Duodenal mucosa (tissue), 2 donors: ENCODE measurements at regions not wholly inside any gene's neighbourhood (a gene's known extent, or its start where the extent isn't known, plus 50 kb on each side); places are given as distances from the start of the nearest gene placed in this dataset.
"Not testable (repeated sequence)": the region's sequence is repeated elsewhere in the genome, so short reads cannot be mapped to it uniquely, and the experiment has no call there.

Experiments used
- H3K27ac ChIP-seq: one replicate; pipeline ENCODE4 v1.7.0; 2013; ENCODE audit warnings: low read depth, low read length
- H3K27me3 ChIP-seq, 2 donors: one replicate each; pipeline ENCODE4 v1.7.0; 2013; ENCODE audit warnings: low read length in 2 of 2, control low read depth in 1 of 2; ENCODE audit not compliant: insufficient read depth in 2 of 2, control insufficient read depth in 1 of 2
- H3K36me3 ChIP-seq, 2 donors: one replicate each; pipeline ENCODE4 v1.7.0; 2013; ENCODE audit warnings: low read length in 2 of 2, control low read depth in 1 of 2; ENCODE audit not compliant: insufficient read depth in 2 of 2, control insufficient read depth in 1 of 2
- H3K4me1 ChIP-seq, 2 donors: one replicate each; pipeline ENCODE4 v1.7.0; 2013; ENCODE audit warnings: low read length in 2 of 2, control low read depth in 1 of 2; ENCODE audit not compliant: insufficient read depth in 2 of 2, control insufficient read depth in 1 of 2
- H3K4me3 ChIP-seq, 2 donors: one replicate each; pipeline ENCODE4 v1.7.0; 2013; ENCODE audit warnings: low read length in 2 of 2, low read depth in 1 of 2
- H3K9ac ChIP-seq, 2 donors: one replicate each; pipeline ENCODE4 v1.7.0; 2013; ENCODE audit warnings: low read length in 2 of 2, low read depth in 1 of 2
- H3K9me3 ChIP-seq, 2 donors: one replicate each; pipeline ENCODE4 v1.7.0; 2013; ENCODE audit warnings: low read length in 2 of 2, control low read depth in 1 of 2; ENCODE audit not compliant: control insufficient read depth in 1 of 2

DNA sequence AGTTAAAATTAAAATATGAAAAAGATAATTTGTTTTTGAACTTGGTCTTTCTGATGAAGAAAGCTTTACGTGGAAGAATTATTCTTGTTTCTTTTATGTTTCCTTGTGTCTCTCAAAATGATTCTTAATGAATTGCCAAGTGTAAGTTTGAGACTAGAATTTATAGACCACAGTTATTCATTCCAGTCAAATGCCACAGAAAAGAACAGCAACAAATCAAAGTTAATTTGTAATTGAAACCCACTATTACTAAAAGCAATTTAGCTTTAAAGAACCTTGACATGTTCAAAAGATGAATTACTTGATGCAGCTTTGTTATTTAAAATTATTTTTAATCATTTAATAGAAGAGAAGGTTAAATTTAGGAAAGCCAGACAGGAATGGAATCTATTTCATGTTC, 1277.7 kb upstream of the NUDT12 start:
- Histone ChIP-seq H3K4me3 (no peak overlapping the region), H3K27me3 (no peaks in the 10 kb centered on the region), H3K27ac (no peak overlapping the region), H3K9me3 (no peaks in the 10 kb centered on the region), H3K36me3 (no peaks in the 10 kb centered on the region), H3K9ac (no peak overlapping the region), H3K4me1 (no peaks in the 10 kb centered on the region)

DNA sequence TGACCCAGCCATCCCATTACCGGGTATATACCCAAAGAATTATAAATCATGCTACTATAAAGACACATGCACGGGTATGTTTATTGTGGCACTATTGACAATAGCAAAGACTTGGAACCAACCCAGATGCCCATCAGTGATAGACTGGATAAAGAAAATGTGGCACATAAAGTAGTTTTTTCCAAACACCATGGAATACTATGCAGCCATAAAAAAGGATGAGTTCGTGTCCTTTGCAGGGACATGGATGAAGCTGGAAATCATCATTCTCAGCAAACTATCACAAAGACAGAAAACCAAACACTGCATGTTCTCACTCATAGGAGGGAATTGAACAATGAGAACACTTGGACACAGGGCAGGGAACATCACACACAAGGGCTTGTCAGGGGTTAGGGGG, 1268.9 kb upstream of the NUDT12 start:
- not testable (repeated sequence) for H3K9ac ChIP-seq, H3K4me1 ChIP-seq, H3K4me3 ChIP-seq, H3K27ac ChIP-seq, H3K9me3 ChIP-seq, H3K27me3 ChIP-seq, H3K36me3 ChIP-seq

DNA sequence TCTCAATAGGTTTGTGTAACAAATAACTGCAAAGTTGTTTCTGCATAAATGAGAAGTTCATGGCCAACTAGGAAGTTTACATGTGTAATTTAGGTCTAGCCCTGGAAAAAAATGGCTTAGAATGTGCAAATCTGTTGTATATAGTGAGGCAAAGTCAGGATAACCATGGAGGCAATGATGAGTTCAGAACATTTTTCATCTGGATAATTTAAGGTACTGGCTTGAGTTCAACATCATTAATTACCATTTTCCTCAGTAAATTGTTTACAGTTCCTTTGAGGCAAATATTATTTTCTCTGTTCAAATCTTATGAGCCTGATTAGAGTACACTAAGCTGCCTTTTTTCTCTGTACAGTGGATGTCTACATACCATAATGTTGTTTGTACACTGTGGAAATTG, 1259.0 kb upstream of the NUDT12 start:
- H3K27ac ChIP-seq, result no peak overlapping the region
- no peaks in the 10 kb centered on the region for H3K36me3 ChIP-seq
- H3K27me3 ChIP-seq, result no peaks in the 10 kb centered on the region
- peaks cover 0 to 3% of the 10 kb centered on the region in 2 donors for H3K9me3 ChIP-seq
- no peak overlapping the region for H3K4me3 ChIP-seq
- no peak overlapping the region for H3K9ac ChIP-seq
- no peaks in the 10 kb centered on the region for H3K4me1 ChIP-seq

DNA sequence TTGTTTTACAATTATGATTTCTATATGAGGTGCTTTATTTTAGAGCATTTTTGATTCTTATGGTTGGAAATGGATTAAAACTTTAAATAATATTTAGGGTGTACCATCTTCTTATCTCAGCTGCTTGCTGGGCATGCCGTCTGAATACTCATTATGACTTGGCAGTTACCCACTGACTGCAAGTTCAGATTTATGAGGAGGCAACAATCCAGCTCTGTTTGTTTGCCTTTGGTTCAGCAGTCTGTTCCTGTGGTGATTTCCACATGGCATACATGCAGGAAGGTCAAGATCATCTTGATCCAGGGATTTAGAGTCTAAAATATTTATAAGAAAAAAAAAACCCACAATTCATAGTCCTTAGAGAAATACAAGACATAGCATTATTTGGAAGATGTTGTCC, 1254.5 kb upstream of the NUDT12 start:
- no peak overlapping the region for H3K27ac ChIP-seq
- no peaks in the 10 kb centered on the region for H3K4me1 ChIP-seq
- H3K9me3 ChIP-seq, result peaks cover 0 to 3% of the 10 kb centered on the region in 2 donors
- H3K4me3 ChIP-seq, result no peak overlapping the region
- no peaks in the 10 kb centered on the region for H3K27me3 ChIP-seq
- no peaks in the 10 kb centered on the region for H3K36me3 ChIP-seq
- no peak overlapping the region for H3K9ac ChIP-seq

DNA sequence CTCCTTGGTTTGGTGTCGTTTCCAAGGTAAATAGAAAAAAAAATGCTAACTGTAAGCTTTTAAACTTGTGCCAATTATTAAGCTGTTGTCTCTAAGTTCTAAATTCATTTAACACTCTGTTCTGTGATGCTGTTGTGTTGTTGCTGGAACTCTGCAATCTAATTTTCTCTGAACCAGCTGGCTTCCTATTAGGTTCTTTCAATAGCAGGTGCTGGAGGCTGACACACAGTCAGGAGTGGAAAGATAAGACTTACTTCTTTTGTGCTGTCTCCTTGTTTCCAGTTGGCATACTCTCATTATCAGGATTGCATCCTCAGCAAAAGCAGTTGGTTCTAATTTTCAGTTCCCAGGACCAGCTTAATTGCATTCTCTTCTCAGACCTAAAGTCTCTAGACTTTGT, 1252.6 kb upstream of the NUDT12 start:
- Histone ChIP-seq H3K4me3 (no peak overlapping the region), H3K4me1 (no peaks in the 10 kb centered on the region), H3K9ac (no peak overlapping the region), H3K27me3 (no peaks in the 10 kb centered on the region), H3K9me3 (peaks cover 0 to 3% of the 10 kb centered on the region in 2 donors), H3K27ac (no peak overlapping the region), H3K36me3 (no peaks in the 10 kb centered on the region)

DNA sequence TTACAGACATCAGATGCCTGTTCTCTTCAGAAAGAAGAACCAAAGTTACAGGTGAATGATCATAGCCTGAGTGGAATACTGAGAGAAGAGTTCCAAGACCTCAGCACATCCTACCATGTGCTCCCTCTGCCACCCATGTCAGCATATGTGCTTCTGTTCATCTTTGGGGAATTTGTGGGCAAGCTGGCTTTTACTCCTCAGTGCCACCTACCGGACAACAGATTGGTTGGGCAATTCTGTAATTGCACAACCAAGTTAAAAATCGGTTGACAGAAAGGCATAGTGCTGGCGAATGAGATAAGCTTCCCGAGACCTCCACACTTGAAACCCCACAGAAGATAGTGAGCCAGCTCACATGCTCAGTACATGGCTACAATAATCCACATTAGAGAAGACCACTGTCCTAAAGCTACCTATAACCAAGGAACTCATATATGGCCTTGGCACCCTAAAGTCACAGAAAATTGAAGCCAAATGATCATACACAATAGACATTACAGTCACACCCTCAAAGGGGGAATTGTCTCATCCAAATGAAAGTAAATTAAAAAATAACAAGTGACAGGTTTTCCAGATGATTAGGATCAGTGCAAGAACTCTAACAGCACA, 1238.0 kb upstream of the NUDT12 start:
- H3K27me3 ChIP-seq, result no peaks in the 10 kb centered on the region
- no peaks in the 10 kb centered on the region for H3K4me1 ChIP-seq
- no peak overlapping the region for H3K27ac ChIP-seq
- H3K9me3 ChIP-seq, result peaks cover 6 to 12% of the 10 kb centered on the region in 2 donors
- no peak overlapping the region for H3K4me3 ChIP-seq
- no peaks in the 10 kb centered on the region for H3K36me3 ChIP-seq
- H3K9ac ChIP-seq, result no peak overlapping the region

DNA sequence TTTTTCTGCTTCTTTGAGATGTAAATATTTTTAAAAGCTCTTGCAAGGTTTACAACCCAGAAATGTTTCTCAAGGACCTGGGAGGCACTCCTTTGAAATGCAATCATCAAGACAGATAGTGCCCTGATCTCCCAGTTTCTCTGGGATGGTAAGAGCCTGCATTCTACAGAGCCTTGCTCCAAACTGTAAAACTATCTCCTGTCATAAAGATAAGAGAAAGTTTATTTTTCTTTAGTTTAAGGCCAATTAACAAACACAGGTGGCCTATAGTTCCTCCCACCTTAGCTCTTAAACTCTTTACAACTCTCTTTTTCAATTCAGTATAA, 1231.1 kb upstream of the NUDT12 start:
- Histone ChIP-seq H3K36me3 (no peaks in the 10 kb centered on the region), H3K4me1 (no peaks in the 10 kb centered on the region), H3K27ac (no peak overlapping the region), H3K4me3 (no peak overlapping the region), H3K27me3 (no peaks in the 10 kb centered on the region), H3K9me3 (no peaks in the 10 kb centered on the region), H3K9ac (no peak overlapping the region)

DNA sequence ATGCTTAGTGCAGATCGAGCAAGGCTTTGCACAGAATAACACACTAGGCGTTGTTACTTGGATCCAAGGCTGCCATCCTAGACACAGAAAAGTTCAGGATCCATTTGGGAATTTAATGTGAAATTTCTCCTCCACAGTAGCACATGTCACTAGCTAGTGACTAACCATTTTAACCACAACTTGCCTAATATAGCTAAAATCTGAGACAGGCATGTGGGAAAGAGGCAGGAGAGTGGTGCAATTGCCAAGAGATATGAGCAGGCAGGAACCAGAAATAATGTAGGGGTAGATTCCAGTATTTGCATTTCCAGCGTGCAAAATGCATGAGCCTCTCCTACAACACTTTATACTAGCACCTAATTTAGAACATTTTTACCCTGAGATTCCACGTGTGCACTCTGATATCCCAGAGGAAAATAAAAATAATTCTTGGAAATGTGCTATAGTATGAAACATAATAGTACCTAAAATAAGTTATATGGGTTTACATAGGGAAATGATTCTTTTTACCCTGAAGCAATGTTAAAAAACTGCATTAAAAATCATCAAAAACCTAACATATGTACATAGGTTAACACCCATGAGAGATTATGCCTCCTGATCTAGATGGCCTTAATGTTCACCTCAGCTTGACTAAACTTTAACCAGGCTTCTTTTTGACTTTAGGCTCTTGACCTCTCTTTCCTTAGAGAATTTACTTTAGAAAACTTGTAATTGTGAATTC, 1230.6 kb upstream of the NUDT12 start:
- H3K4me1 ChIP-seq, result no peaks in the 10 kb centered on the region
- no peaks in the 10 kb centered on the region for H3K9me3 ChIP-seq
- H3K9ac ChIP-seq, result no peak overlapping the region
- no peak overlapping the region for H3K27ac ChIP-seq
- no peaks in the 10 kb centered on the region for H3K36me3 ChIP-seq
- H3K4me3 ChIP-seq, result no peak overlapping the region
- no peaks in the 10 kb centered on the region for H3K27me3 ChIP-seq

DNA sequence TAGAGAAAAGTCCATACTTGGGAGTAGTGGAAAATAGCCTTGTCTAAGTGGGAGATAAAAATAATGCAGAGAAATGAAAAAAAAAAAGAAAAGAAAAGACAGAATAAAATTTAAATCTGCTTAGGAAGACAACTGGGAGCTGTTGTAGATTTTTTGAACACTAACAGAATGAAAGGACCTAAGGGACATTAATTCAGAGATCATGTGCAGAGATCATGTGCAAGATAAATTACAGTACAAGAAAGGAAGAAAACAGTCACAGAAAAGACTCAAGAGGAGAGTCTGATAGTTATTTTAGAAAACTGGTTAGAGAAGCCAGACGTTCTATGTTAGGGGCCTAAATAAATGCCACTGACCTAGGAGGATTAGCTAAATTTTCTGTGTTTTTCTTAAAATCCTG, 1226.8 kb upstream of the NUDT12 start:
- H3K4me1 ChIP-seq, result no peaks in the 10 kb centered on the region
- no peaks in the 10 kb centered on the region for H3K27me3 ChIP-seq
- no peak overlapping the region for H3K27ac ChIP-seq
- peaks cover 2 to 9% of the 10 kb centered on the region in 2 donors for H3K9me3 ChIP-seq
- no peaks in the 10 kb centered on the region for H3K36me3 ChIP-seq
- H3K9ac ChIP-seq, result no peak overlapping the region
- no peak overlapping the region for H3K4me3 ChIP-seq

DNA sequence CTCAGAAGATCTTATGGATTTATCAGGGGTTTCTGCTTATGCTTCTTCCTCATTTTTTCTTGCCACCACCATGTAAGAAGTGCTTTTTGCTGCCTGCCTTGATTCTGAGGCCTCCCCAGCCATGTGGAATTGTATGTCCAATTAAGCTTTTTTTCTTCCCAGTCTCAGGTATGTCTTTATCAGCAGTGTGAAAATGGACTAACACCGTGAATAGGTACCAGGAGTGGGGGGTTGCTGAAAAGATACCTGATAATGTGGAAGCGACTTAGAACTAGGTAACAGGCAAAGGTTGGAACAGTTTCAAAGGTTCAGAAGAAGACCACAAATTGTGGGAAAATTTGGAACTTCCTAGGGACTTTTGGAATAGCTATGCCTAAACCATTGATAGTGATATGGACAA, 1222.5 kb upstream of the NUDT12 start:
- Histone ChIP-seq H3K4me3 (no peak overlapping the region), H3K9me3 (peaks cover 2 to 9% of the 10 kb centered on the region in 2 donors), H3K4me1 (no peaks in the 10 kb centered on the region), H3K27me3 (no peaks in the 10 kb centered on the region), H3K27ac (no peak overlapping the region), H3K9ac (no peak overlapping the region), H3K36me3 (no peaks in the 10 kb centered on the region)
